ENCODE measurements at regions not wholly inside any gene's neighbourhood (a gene's known extent, or its start where the extent isn't known, plus 50 kb on each side); places are given as distances from the start of the nearest gene placed in this dataset.

DNA sequence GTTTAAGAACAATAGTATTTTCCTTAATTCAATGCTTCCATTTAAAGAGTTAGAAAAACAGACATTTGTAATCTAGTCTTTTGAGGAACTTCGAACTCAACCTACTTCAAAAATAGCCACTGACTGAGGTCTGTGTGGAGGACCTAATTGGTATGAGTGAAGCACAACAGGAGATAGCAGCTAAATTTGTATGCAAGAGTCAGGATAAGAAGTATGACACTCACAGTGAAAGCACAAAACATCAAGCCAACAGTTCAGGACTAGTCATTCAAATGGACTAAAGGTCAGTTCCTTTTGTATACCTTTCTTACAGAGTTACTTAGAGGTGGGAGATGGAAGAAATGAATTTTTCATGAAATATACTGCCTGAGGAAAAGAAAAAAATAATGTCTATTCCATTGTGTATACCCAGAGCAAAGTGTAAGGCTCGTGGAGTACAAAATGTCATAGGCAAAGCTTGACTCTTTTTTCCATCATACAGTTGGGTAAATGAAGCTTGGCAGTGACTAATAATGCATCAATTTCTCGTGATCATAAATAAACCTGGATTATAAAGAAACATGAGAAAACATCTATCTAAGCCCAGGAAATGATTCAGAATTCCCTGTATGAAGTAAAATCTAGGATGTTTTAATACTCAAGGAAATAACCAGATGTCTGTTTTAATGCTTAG is 1005.2 kb upstream of the CADM2 start:
- Histone ChIP-seq H3K79me2 (ENCODE audit: control insufficient read depth, insufficient read depth, low read length) (no peaks in the 10 kb centered on the region), H3K36me3 (ENCODE audit: control insufficient read depth, insufficient read depth, low read length) (no peaks in the 10 kb centered on the region), H3K9ac (ENCODE audit: insufficient read depth, low read length) (no peak overlapping the region), H3K27ac (ENCODE audit: insufficient read depth, low read length) (no peak overlapping the region), H3K4me1 (ENCODE audit: control insufficient read depth, extremely low read depth, insufficient read depth, low read length) (no peaks in the 10 kb centered on the region), H4K20me1 (ENCODE audit: control insufficient read depth, extremely low read depth, insufficient read depth, low read length) (no peaks in the 10 kb centered on the region), H3K4me2 (ENCODE audit: extremely low read depth, insufficient read depth, low read length) (no peak overlapping the region), H3K27me3 (ENCODE audit: control insufficient read depth, insufficient read depth, low read length) (no peaks in the 10 kb centered on the region), H3K9me3 (ENCODE audit: control insufficient read depth, insufficient read depth, low read depth, low read length) (no peaks in the 10 kb centered on the region), H2AFZ (ENCODE audit: low read length) (no peak overlapping the region), H3K4me3 (replicated peaks in 1 of 4; ENCODE audit: control extremely low read depth in 1 of 4, insufficient read depth in 1 of 4, low read depth in 3 of 4, low read length in 4 of 4) (no peak overlapping the region)
- TF ChIP-seq, protein P1, sequence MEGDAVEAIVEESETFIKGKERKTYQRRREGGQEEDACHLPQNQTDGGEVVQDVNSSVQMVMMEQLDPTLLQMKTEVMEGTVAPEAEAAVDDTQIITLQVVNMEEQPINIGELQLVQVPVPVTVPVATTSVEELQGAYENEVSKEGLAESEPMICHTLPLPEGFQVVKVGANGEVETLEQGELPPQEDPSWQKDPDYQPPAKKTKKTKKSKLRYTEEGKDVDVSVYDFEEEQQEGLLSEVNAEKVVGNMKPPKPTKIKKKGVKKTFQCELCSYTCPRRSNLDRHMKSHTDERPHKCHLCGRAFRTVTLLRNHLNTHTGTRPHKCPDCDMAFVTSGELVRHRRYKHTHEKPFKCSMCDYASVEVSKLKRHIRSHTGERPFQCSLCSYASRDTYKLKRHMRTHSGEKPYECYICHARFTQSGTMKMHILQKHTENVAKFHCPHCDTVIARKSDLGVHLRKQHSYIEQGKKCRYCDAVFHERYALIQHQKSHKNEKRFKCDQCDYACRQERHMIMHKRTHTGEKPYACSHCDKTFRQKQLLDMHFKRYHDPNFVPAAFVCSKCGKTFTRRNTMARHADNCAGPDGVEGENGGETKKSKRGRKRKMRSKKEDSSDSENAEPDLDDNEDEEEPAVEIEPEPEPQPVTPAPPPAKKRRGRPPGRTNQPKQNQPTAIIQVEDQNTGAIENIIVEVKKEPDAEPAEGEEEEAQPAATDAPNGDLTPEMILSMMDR (conservative IDR thresholded peaks at IDR 0.05 in 1 of 2, IDR thresholded peaks at IDR 0.05 in 1 of 2; ENCODE audit: low read depth in 1 of 2, low read length in 2 of 2) = no peak
- TF ChIP-seq EZH2 (IDR thresholded peaks at IDR 0.05; ENCODE audit: low read length, missing control alignments) = no peak
- DNase-seq (ENCODE audit: low read depth in 2 of 2) = peak in 1 of 2 donors; percentile 14

DNA sequence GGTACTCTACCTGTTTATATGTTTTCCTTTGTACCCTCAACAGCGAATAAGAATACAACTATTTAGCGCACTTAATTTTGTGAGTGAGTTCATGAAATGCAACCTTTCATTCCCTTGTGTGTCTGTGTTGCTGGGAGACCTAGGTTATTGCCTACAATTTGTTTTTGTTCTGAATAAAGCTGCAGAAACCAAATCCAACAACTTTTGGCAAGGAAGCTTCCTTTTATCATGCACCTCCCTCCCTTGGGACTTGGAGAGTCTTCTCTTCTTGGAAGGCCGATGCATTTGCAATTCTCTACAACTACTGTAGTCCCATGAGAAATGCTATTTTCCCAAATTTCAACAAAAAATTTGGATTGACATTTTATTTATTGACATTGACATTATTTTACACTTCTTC is 1002.4 kb upstream of the CADM2 start:
- DNase-seq (ENCODE audit: low read depth in 2 of 2) = no peak
- TF ChIP-seq EZH2 (IDR thresholded peaks at IDR 0.05; ENCODE audit: low read length, missing control alignments) = no peak
- TF ChIP-seq, protein P1 (conservative IDR thresholded peaks at IDR 0.05 in 1 of 2, IDR thresholded peaks at IDR 0.05 in 1 of 2; ENCODE audit: low read depth in 1 of 2, low read length in 2 of 2) = no peak
- no peaks in the 10 kb centered on the region for H3K79me2 ChIP-seq (ENCODE audit: control insufficient read depth, insufficient read depth, low read length)

DNA sequence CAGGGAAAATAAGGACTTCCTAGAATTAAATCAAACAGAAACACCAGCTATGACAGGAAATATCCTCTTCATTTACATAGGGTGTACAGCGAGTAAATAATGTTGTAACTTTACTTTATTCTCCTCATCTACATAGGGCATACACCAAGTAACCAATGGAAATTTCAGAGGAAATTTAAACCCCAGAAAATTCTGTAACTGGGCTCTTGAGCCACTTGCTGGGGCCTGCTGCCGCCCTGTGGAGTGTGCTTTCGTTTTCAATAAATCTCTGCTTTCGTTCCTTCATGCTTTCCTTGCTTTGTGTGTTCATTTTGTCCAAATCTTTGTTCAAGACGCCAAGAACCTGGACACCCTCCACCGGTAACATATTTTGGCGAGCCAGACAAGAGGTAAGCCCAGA is 990.4 kb upstream of the CADM2 start:
- TF ChIP-seq, protein P1 (conservative IDR thresholded peaks at IDR 0.05 in 1 of 2, IDR thresholded peaks at IDR 0.05 in 1 of 2; ENCODE audit: low read depth in 1 of 2, low read length in 2 of 2) = no peak
- TF ChIP-seq EZH2 (IDR thresholded peaks at IDR 0.05; ENCODE audit: low read length, missing control alignments) = no peak
- no peak overlapping the region for H3K27ac ChIP-seq (ENCODE audit: insufficient read depth, low read length)
- no peaks in the 10 kb centered on the region for H3K9me3 ChIP-seq (ENCODE audit: control insufficient read depth, insufficient read depth, low read depth, low read length)
- DNase-seq (ENCODE audit: low read depth in 2 of 2) = no peak
- no peaks in the 10 kb centered on the region for H3K27me3 ChIP-seq (ENCODE audit: control insufficient read depth, insufficient read depth, low read length)
- no peak overlapping the region for H3K9ac ChIP-seq (ENCODE audit: insufficient read depth, low read length)
- no peaks in the 10 kb centered on the region for H3K79me2 ChIP-seq (ENCODE audit: control insufficient read depth, insufficient read depth, low read length)
- no peak overlapping the region for H3K4me3 ChIP-seq (replicated peaks in 1 of 4; ENCODE audit: control extremely low read depth in 1 of 4, insufficient read depth in 1 of 4, low read depth in 3 of 4, low read length in 4 of 4)
- no peaks in the 10 kb centered on the region for H3K36me3 ChIP-seq (ENCODE audit: control insufficient read depth, insufficient read depth, low read length)
- no peak overlapping the region for H3K4me2 ChIP-seq (ENCODE audit: extremely low read depth, insufficient read depth, low read length)
- no peaks in the 10 kb centered on the region for H4K20me1 ChIP-seq (ENCODE audit: control insufficient read depth, extremely low read depth, insufficient read depth, low read length)
- H3K4me1 ChIP-seq (ENCODE audit: control insufficient read depth, extremely low read depth, insufficient read depth, low read length) = no peaks in the 10 kb centered on the region
- no peak overlapping the region for H2AFZ ChIP-seq (ENCODE audit: low read length)

More for the DNA sequence above, 1002.4 kb upstream of the CADM2 start:
- no peaks in the 10 kb centered on the region for H3K9me3 ChIP-seq (ENCODE audit: control insufficient read depth, insufficient read depth, low read depth, low read length)
- no peak overlapping the region for H3K9ac ChIP-seq (ENCODE audit: insufficient read depth, low read length)
- H3K36me3 ChIP-seq (ENCODE audit: control insufficient read depth, insufficient read depth, low read length) = no peaks in the 10 kb centered on the region
- no peak overlapping the region for H2AFZ ChIP-seq (ENCODE audit: low read length)
- H3K27ac ChIP-seq (ENCODE audit: insufficient read depth, low read length) = no peak overlapping the region
- H3K4me1 ChIP-seq (ENCODE audit: control insufficient read depth, extremely low read depth, insufficient read depth, low read length) = no peaks in the 10 kb centered on the region
- no peaks in the 10 kb centered on the region for H3K27me3 ChIP-seq (ENCODE audit: control insufficient read depth, insufficient read depth, low read length)
- H3K4me3 ChIP-seq (replicated peaks in 1 of 4; ENCODE audit: control extremely low read depth in 1 of 4, insufficient read depth in 1 of 4, low read depth in 3 of 4, low read length in 4 of 4) = no peak overlapping the region
- no peaks in the 10 kb centered on the region for H4K20me1 ChIP-seq (ENCODE audit: control insufficient read depth, extremely low read depth, insufficient read depth, low read length)
- no peak overlapping the region for H3K4me2 ChIP-seq (ENCODE audit: extremely low read depth, insufficient read depth, low read length)

Measured in fibroblast of lung (primary cell).